ENCODE measurements at regions not wholly inside any gene's neighbourhood (a gene's known extent, or its start where the extent isn't known, plus 50 kb on each side); places are given as distances from the start of the nearest gene placed in this dataset.

DNA sequence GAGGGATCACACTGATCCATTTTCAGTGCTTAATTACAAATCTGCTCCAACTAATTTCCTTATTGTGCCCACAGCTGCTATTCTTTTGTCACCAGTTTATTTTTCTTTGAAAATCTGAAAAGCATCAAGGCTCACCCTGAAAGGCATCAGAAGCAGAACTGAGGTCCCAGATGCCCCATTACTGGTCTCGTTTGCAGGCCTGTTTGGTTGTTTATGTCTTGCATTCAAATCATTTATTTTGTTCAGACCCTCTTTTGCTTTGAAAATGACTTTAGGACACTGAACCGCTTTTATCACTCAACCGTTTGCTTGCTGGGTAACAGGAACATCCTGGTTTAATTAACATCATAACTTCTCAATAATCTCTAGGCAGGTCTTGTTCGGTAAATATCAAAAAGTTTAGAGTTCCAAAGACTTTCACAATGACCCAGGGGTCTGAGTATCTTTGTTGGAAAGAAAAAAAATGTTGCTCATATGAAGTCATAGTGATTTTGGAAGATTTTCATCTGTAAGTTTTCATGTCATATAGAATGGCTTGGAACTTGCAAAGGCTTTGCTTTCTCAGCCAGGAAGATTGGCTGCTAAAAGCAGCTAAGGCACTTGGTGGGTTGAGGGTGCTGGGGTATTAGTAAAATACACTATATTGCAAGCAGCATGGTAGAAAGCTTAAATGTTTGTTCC is 398.3 kb upstream of the NPVF start:
- no peak for DNase-seq (ENCODE audit: low spot score)

DNA sequence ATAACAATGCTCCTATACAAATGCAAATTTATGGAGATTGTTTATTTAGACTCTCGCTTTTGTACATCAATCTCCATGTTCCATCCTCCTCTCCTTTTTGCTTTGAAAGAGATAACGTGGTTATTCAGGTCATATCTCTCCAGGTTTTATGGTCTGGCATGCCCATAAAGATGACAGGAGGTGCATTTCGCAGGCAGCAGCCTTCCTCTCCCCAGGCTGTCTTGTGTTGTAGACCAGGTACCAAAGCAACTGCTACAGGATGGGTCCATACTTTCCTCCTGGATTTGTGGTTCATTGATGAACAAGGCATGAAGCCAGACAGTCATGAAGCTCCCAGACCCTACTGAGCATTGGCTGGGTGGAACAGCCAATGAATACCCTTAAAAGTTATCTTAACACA is 400.2 kb upstream of the NPVF start:
- DNase-seq (ENCODE audit: low spot score) = no peak

DNA sequence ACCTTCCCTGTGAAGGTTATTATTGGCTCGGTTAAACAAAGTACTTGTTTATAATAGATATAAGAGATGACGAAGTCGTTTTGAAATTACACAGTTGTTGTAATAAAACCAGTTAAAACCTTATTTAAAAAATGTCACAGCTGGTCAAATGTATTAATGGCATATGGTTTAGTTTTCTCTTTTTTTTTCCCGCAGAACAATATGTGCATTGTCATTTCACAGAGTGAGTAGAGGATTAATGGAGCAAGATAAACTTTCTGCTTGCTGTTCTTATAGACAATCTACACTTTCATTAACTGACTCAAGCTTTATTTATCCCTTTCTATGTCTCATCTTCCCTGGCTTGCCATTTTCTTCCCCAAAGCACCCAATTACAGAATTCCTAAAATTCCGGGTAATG is 404.3 kb upstream of the NPVF start:
- no peak for DNase-seq (ENCODE audit: low spot score)

DNA sequence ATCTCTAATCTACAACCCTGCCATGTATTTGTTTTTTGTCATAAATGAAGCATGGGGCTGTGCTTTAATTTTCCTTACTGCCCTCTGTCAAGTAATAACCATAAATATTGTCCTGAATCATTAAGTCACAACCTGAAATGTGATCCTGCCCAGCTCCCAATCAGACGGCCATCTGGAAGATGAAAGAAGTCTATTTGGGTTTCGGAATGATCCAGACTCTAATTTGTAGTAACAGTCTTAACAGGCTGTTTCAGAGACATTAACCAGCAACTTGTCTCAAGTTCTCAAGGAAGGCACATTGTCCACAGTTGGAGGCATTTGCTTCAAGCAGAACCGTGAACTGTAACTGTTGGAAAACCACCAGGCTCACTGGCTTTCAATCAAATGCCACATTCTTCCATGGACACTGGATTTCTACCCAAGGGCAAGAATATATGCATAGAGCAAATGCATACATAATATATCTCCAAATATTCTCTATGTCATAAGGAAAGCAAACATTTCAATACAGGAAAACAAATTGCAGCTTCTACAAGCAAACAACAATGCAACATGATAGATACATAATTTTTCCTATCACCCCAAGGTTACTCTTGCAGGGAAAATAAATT is 405.2 kb upstream of the NPVF start:
- no peak for DNase-seq (ENCODE audit: low spot score)

DNA sequence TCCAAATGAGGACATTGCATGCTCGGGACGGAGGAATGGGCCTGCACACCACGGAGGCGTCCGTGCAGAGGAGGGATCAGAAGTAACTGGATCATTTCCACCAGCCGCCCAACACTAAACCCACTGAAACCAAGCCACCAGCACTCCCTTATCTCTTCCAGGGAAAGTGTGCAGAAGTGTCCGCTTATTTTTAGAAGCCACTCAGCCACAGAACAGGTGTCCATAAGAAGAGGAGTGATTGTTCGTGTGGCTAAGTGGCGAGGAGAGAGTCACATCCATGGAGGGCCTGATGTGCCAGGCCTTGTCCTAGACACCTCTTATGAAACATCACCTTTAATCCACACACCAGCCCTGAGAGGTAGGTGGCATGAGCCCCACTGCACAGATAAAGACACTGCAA is 407.9 kb upstream of the NPVF start:
- no peak for DNase-seq (ENCODE audit: low spot score)

DNA sequence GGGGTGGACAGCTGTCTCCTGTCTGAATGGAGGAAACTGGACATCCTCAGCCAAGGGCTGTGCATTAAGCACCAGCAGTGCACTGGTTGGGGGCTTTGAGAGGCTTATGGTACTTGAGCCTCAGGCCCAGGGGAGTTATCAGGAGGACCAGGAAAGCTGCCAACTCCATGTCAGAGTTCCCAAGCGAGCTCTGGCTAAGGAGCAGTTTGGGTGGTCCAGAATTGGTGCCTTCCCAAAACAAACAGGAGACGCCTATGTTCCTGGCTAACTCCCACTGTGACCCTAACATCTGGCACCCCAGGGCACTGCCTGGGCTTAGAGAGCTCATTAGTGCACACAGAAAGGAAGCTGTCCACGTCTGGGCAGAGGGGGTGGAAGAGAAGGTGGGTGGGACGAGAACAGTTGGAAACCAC is 408.6 kb upstream of the NPVF start:
- no peak for DNase-seq (ENCODE audit: low spot score)

DNA sequence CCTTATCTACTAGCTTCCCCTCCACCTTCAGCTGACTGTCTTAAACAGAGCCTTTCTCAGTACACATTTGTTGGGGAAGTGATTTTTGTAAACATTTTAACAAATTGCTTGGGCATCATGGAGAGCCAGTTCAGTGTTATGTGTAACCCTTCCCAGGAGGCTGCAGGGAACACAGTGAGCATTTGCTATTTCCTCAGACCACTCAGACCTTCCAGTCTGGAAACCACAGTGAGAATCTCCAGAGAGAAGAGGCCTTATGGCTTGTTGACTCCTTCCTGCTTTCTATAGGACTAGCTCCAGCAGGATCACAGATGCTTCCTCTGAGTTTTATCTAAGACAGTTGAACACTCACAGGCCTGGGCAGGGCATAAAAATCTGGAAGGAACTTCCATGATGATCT is 409.8 kb upstream of the NPVF start:
- no peak for DNase-seq (ENCODE audit: low spot score)

DNA sequence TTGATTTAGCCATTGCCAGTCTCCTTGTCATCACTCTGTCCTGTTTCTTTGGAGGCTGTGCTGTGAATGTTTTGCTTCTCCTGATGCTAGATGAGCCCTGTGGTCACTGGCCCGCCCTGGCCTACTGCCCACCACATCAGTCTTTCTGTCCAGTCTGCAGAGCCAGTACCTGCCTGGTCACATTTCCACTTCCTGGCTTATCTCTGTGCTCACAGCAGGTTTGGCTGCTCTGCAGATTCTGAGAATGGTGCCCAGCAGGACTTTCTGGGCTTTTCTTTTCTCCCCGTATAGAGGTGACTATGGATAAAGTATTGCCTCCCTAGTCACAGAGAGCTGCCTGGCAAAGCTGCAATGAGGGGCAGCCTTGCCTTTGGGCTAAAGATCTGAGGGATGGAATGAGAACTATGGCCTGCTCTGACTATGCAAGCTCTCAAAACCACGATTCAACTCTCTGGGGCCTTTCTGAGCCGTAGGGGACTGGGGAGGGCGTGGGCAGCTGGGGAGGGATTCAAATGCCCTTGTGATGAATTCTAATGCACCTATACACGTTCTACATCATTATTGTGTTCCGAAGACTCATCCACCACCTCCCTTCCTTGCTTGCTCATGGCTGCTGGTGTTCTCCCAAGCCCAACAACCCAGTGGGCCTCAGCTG is 410.4 kb upstream of the NPVF start:
- DNase-seq (ENCODE audit: low spot score) = no peak

DNA sequence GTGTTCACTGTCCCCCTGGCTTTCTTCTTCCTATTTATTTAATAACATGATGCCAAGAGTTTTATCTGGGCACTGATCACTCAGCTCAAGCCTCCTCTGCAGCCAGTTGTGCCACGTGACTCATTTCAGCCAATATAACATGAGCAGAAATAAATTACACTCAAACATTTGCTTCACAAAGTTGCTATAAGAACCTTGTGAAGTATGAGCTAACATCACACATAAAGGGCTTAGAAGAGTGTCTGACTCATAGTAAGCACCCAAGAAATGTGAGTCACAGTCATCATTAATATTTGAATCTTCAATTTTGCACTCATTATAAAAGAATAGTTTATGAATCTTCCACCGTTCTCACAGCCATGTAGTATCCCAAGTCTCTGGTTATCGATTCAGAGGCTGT is 414.6 kb upstream of the NPVF start:
- no peak for DNase-seq (ENCODE audit: low spot score)

DNA sequence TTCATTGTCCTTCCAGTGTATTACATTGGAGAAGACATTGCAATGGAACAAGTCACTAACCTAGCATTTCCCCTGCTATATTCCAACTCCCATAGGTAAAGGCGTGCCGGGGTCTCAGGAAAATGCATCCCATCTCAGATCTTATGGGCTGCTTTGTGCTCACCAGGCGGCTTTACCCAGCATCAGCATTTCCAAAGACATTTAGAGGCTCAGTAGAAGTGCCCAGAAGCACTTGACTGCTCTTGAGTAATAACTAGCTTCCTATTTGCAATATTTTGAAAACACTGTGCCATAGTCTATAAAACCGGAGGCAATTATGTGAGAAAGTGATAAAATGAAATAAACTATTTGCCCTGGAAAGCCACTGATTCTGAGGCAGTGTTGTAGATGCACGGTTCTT is 415.0 kb upstream of the NPVF start:
- no peak for DNase-seq (ENCODE audit: low spot score)

DNA sequence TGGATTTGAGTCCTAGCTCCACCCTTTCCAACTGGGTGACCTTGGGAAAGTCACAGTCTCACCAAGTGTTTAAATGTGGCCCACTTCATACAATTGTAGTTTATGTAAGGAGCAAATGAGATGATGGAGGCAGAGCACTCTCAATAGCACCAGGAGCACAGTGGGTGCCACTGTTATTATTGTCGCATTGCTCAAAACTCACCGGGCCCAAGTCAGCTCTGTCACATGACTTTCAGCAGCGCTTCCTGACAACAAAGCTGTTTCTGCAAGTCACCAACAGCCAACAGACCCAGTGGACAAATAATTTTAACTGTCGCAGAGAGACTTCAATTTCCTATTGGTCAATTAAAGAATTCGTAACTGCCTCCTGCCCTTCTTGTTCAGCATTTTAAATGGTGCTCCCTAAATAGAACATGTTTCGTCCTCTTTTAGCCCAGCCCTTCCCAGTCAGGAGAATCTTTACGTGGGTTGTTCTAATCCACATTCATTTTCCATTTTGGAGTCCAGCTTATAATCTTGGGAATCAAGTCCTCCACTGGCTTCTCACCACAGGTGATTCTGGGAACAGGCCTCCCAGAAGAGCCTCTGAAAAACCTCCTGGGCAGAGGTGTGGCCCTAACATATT is 415.6 kb upstream of the NPVF start:
- DNase-seq (ENCODE audit: low spot score) = no peak

DNA sequence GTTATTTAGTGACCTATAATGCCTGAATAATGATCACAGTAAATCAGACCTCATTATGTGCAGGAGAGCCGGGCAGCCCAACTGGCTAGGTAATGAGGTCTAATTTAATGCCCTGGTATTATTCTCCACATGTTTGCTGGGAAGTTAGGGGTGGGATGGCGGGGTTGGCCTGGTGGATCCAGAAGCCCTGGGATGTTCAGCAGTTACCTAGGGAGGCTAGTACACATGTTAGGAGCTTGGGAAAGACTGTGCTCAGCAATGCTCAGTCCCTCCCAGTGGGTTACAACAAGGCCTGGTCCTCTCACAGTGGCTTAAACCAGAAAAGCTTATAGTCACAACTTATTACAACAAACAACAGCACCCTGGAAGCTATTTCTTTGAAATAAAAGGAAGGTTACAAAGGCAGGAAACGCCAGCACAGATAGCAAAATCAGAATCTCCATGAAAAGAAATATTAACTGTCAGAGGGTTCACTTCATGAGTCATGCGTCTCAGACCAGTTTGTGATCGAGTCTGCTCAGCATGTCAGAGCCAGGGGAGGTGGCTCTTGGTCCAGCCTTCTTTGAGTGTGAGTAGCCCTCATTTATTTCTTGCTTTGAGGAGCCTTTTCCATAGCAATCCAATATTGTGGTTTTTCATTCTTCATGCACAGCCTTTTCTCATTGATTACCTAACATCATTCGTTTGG is 418.6 kb upstream of the NPVF start:
- DNase-seq (ENCODE audit: low spot score) = no peak

DNA sequence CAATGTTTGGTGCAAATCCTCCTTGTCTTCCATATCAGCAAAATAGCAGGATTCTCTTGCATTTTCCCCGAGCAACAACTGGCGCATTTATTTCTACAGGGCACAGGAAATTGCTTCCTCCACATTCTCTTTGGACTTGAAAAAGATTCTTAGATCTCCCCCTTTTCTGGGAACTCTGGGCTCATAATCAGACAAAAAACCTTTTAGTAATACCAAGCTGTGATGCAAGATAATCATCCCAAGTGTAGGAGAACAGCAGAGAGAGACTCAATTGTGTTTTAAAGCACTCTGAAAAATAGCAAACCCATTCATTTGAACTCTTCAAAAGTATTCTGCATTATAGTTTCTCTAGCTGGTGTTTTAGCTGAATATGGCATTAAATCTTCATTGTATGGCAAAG is 419.6 kb upstream of the NPVF start:
- no peak for DNase-seq (ENCODE audit: low spot score)

DNA sequence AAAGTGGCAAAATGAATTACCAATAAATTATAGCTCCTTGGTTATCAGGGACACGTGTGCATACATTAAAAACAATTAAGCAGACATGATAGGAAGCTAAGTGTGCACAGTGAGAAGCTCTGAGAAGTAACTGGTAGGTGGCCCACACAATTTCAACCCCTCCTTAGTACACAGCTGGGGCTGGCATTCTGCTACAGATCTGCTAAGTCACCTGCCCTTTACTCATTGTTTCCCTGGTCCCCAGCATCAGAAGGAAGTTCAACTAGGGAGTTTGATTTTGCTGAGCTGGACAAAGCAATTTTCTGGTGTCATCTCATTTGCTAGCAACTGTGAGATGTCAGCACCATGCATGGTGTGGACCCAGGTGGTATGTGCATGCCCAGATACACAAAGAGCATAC is 424.1 kb upstream of the NPVF start:
- no peak for DNase-seq (ENCODE audit: low spot score)

DNA sequence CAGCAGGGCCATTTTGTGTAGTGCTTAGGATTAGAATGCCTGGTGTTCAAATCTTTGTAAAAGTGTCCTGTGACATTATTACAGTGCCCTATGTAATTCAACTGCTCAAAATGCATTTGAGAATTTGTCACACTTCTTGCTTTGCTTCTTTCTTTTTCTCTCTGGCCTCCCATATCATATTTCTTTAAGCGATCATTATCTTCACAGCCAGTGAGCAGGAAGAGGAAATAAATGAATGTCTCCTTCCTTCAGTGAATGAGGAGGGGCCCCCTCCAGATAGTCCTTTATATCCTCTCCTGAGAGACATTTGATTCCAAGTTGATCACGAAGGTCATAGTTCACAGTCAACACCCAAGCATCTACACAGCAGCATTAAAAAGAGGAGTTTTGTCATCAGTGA is 425.1 kb upstream of the NPVF start:
- no peak for DNase-seq (ENCODE audit: low spot score)

DNA sequence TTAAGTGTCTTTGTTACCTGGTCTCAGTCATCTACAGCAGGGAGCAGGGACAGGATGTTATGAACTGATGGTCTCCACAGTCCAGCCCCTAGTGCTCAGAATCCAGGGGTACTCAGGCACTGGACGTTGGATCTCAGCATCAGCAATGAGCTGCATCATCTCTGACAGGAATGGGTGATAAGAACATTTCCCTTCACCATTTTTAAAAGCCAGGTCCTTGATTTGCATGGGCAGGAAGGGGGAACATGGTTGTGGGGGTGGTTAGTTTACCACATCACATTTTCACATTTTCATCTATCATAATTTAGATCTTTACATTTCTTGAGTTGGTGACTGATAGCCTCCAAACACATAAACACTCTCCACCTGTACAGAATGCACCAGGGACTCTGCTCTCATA is 427.8 kb upstream of the NPVF start:
- DNase-seq (ENCODE audit: low spot score) = no peak

DNA sequence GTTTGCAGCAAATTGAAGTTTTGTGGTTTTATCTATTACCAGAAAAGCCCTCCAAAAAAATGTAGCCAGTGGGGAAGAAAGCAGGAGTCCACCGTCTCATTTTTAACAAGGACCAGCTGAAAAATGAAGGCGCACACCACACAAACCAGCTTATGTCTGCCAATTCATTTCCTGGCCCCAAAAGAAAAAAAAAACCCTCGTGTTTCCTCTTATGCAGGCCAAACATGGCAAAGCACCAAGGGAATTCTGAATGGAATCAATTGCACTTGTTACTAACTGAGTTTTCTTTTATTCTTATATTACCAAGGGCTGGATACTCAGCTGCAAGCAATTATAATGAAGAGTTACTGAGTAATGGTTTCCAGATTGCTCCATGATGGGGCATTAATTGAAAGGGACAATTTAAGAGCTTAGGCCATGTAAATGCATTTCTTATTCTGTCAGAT is 428.3 kb upstream of the NPVF start:
- DNase-seq (ENCODE audit: low spot score) = no peak

DNA sequence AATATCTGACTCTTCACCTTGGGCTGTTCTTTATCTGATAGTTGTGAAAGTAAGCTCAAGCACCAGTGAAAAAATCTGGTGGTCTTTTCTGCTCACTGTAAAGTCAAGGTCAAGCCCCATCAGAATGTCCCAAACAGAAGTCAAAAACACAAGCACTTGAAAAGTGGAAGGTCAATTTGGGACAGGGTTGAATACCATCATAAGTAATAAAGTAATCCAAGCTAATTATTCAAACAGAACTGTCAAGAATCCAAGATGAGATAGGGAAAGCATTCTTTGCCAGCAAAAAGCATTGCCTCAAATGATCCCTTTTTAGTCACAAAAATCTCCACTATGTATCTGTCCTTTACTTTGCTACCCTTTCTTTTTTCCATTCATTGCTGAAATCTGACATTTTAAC is 430.1 kb upstream of the NPVF start:
- no peak for DNase-seq (ENCODE audit: low spot score)

DNA sequence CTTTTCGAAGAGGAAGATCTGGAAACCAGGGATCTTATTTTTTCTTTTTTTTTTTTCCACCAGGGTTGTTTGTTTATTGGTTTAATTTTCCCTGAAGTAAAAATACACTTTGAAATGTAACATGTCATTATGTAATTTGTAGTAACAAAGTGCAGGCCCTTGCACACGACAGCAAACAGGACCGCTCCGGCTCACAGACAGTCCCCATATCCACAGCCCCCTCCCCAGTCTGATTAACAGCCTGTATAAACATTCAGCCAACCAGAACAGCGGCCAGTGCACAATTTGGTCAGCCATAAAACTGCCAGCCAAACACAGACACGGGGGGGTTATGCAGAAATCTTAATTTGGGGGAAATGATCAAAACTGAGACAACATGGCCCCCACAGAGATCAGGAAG is 431.6 kb upstream of the NPVF start:
- DNase-seq (ENCODE audit: low spot score) = no peak

DNA sequence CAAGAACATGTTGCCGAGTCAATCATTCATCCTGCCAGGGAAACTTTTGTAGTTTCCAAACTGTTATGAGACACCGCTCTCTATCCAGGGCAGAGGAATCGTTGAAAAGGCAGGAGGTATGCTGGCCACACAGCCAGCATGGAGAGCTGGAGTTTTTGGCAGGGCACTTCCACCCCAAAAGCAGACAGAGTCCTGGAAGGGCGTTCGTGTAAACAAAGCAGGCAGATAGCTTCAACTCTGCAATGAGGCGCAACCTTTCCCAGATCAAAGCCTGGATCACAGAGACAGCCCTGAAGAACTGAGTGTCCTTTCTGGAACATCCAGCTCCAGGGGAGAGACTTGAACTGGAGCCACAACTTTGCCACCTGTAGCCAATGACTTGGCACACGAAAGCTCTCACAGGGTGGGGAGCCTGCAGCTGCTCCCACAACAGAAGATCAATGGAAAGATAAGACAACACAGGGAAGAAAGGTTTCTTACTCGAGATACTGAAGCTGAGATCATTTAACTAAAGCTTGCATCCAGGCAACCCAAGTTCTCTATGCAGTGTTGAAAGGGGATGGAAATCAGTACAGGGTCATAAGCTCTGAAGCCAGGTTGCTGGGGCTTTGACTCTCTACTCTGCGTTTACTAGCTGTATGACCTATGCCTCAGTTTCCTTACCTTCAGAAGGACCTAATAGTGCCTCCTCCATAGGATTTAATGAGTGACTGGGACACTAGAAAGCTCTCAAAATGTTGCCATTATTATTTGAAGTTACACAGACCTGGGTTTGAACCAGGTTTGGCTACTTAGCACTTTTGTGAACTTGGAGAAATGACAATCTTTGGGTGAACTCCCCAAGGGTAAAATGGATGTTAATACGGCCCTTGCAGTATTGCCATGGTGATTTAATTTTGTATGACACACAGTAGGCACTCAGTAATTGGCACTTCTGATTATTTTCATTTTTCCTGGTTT is 434.8 kb upstream of the NPVF start:
- DNase-seq (ENCODE audit: low spot score) = no peak

DNA sequence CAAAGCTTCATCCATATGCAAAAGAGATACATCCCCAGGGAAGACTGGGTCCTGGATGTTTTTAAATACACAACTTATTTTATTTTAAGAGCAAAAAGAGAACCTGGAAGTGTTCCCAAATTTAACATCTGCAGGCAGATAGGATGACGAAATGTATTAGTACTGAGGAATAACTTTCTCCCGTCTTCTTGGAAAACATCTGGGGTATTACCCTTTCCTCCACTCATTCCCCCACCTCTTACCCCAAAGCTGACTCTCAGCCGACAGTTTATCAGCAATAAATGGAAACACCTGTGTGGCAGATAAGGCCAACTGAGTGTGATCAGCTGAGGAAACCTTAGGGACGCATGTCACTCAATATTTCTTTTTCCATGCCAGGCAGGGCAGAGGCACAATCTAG is 435.6 kb upstream of the NPVF start:
- no peak for DNase-seq (ENCODE audit: low spot score)
